GM15510 (cell line): ENCODE measurements at regions not wholly inside any gene's neighbourhood (a gene's known extent, or its start where the extent isn't known, plus 50 kb on each side); places are given as distances from the start of the nearest gene placed in this dataset.

Experiments
- POLR2A ChIP-seq: IDR thresholded peaks from 3 replicates; pipeline ENCODE4 v1.6.1; 2011; ENCODE audit warnings: borderline replicate concordance; ENCODE audit not compliant: insufficient read length; ENCODE audit errors: extremely low read depth

DNA sequence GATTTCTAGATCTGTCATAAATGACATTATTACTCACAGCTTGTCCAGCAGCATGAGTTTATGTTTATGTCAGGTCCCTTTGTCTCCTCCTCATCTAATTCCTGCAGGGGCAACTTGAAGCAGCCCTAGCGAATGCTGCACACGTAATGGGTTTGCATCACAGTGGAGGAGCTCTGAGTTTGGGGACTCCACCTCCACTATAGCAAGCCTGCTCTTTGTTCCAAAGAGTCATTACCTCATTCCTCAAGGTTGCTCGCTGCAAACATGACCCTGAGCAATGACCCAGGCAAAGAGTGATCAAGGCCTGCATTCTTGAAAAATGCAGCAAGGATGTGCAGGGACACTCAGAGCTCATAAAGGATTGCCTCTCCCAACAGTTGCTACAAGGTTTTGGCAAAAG, 261.9 kb downstream of the HHIPL2 start:
- TF ChIP-seq POLR2A: no peak

DNA sequence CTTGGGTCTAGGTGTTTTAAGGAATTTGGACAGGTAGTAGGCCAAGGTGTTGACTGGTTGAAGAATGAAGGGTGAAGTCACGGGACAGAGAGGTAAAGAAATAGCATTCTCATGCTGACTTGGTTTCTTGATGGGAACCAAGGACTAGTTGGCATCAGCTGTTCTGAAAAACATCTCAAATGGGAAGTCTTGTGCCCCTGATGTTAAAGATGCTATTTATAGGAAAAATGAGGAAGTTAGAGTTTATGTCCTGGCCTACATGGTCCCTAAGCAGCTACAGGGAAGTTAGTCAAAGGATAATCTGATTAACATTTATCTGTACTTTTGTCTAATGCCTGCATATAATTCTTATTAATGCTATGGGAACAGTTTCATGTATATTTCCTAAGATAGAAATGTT, 262.4 kb downstream of the HHIPL2 start:
- TF ChIP-seq POLR2A: no peak

DNA sequence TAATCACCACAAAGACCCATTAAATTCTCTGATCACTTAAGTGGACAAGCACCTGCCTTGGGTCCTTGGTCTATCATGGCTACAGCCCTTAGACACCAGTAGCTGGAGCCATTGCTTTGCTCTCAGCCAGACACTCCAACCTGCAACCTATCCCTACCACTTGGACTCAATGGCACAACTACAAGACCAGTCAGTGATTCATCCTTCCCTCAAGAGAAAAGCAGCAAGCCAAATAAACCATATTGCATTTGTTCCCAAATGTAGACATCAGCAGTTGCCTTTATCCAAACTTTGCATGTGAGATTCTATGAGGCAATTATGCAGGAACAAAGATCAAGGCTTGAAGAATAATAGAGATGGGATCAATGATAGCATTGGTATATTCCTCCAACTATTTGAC, 263.4 kb downstream of the HHIPL2 start:
- TF ChIP-seq POLR2A: no peak

DNA sequence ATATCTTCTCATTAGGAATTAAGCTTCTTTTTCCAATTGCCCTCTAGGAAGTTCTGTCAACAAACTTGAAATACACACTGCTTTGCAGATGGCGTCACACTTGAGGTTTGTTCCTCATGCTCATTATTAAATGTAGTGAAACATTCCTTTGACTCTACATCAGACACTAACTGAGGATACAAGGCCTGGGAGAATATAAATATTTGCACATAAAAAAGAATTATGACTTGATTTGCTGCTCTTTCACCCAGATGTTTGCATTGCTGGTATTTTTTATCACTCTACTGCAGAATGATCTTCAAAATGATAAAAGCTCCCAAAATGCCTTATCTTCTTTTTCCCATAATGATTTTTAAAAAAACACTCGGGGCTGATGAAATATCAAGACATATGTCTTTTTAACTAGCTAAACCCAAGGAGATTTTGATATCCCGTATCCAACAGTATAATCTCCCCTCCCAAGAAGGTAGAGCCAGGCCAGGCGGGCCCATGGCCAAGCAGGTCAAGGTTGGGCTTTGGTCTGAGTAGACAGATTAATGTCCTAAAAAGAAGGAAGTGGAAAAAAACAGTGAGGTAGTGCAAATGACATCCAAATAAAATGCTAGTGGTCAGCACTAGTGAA, 264.6 kb downstream of the HHIPL2 start:
- TF ChIP-seq POLR2A: no peak

DNA sequence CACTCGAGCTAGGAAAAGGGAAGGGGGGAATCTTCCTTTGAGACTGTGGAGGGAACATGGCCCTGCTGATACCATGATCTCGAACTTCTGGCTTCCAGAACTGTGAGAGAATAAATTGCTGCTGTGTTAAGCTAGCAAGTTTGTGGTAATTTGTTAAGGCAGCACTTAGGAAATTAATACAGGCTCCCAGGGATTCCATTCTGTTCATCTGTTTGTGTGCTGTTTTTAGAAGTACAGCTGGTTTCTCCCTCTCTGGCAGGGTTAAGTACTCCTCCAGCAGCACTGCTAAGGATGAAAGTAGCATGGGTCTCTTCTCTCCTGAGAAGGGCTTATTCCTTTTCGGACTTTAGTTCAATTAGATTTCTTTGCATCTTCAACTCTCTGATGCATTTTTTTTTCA, 268.3 kb downstream of the HHIPL2 start:
- no peak for TF ChIP-seq POLR2A

DNA sequence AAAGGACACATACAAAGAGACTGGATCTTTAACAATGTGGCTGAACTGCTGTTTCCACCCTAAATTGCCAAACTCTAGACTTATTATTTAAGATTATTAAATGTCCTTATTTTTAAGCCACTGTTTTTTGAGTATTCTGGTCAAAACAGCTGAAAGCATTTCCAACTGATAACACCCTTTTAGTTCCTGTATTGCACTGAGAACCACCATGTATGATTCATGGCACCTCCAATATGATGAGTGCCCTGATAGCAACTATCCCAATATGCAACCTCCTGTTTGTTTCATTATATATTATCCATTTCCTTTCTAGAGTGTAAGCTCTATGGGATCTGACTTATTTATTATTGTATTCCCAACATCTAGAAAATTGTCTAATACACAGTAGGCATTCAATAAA, 269.4 kb downstream of the HHIPL2 start:
- TF ChIP-seq POLR2A: no peak

DNA sequence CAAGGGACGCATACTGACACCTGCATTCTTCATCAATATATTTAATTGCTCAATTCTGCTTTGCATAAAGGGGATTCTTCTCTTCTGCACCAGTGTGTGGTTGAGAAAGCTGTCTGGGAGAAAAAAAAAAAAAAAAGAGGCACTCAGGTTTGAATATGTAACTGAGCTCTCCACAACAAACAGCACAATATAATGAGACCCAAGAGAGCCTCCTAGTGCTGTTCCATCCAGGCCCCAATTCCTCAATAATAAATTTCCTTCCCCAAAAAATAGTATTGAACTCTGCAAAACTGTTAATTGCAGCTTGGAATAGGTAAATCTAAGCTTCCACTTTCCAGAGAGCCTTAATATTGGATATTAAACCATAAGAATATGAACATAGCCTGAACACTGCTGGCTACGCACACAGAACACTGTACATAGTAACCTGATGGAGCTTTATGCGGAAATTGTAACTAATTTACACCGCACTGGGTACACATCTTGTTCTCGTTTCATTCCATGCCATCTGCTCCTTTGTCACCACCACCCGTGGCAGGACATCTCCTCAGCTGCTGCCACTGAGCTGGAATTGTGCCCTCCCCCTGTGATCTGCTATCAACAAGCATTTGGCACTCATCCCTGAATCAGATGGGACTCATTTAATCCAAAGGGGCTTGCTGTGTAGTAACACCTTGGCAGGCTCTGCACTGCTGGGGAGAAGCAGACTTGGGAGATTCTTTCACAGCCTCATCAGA, 272.0 kb downstream of the HHIPL2 start:
- no peak for TF ChIP-seq POLR2A

DNA sequence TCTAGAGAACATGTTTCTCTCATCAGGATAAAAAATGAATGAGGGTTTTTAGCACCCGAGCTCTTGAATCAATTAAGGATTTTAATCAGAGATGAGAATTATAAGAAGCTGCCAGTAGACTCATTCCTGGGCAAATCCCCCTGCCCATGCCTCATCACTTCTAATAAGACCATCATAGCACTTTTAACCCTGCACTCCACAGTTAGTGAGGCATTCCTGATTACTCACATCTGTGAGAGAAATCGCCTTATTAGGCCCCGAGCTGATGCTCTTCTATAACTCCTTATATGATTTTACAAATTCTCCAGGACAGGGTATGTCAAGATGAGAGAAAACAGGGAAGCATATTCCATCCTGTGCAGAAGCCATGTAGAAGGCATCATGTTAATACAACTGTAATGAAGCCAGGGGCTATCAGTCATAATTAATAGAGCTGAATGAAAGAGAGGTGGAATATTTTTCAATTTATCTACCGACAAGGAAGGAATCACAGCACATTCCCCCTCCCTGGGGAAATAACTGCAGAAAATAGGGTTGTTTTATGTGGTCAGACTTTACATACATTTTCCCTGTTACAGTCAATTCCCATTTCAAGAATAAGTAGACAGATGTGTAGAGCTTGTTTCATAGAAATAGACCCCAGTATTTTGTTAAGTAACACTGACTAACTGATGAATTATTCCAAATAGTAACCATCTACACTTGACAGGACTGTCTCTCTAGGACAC, 272.7 kb downstream of the HHIPL2 start:
- no peak for TF ChIP-seq POLR2A

DNA sequence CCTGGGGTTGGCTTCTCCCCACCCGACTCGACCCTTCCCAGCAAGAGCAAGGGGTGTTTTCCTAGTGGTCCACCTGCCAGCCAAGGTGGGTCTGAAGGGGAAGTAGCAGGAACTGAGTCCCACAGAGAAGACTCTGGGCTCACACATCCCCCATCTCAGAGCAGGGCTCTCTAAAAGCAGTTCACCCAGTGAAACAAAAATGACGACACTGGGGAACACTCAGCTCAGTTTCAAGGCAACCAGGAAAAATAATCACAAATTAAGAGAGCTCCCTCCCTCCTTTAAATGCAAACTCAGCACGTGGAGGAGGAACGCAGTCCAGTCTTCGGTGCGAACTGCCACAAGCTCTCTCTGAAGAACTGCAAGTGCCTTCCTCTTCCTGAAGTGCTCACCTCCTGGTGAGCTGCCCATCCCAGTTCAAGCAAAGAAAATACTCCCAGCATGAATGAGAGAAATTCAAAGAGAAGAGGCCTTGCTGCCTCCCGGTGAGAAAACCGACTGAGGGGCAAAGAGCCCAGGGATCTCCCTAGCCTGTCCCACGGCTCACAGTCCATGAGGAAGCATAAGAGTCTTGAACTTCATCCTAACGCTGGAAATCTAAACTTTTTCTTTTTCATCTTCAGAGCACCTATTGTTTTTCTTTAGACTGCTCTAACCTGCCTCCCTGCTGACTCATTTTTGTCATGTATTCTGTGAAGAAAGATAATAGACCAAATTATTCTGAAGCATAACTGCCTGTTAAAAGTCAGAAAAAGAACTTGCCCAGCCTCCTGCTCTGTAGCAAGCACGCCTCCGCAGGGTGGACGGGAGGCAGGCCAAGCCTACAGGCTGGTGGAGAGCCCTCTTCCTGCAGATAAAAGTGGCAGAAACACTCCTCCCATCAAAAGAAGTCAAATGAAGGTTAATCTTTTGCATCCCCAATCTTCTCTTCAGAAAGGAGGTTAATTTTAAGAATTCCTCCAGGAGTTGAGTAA, 281.4 kb downstream of the HHIPL2 start:
- TF ChIP-seq POLR2A: no peak

DNA sequence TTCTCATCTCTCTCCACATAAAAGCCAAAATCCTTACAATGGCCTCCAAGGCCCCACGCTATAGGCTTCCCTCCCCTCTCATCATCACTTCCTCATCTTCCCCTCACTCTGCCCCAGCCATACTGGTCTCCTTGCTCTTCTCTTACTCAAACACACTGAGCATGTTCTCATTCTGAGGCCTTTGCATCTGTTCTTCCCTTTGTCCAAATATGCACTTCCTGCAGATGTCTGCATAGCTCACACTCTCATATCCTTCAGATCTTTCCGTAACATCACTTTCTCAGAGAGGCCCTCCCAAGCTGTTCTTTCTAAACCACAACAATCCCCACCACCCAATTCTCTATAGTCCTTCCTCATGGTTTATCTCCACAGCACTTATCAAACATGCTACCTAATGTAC, 284.1 kb downstream of the HHIPL2 start:
- no peak for TF ChIP-seq POLR2A

DNA sequence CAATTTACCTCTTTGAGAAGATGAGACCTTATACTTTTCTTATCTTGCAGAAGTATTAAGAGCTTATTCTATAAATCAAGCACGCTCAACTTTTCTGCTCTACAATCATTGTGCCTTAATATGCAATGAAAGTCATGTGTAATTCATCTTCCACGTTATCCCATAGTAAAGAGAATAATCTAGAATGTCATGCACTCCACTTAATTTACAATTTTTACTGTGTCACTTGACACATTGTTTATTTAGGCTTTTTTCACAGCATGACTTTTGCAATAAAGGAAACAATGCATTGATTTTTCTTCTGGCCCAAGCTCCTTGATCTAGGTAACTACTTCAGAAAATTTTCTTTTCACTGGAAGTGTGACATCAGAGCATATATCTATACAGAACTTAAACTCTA, 290.9 kb downstream of the HHIPL2 start:
- no peak for TF ChIP-seq POLR2A

DNA sequence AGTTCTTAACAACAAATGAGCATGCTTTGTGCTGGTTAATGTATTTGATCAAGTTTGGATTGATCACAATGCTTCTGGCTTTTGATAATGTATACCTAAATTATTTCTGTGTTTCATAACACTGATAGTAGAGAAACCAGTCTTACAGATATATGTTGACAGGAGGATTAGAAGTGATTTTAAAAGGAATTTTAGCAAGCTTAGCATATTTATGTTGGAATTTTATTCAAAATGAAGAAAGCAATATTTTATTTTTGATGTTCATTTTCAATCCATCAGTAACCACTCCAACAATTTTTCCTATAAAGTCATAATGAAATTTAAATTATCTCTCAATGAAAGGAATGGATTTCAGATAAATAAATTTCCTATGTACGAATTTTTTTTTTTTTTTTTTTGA, 291.8 kb downstream of the HHIPL2 start:
- no peak for TF ChIP-seq POLR2A

DNA sequence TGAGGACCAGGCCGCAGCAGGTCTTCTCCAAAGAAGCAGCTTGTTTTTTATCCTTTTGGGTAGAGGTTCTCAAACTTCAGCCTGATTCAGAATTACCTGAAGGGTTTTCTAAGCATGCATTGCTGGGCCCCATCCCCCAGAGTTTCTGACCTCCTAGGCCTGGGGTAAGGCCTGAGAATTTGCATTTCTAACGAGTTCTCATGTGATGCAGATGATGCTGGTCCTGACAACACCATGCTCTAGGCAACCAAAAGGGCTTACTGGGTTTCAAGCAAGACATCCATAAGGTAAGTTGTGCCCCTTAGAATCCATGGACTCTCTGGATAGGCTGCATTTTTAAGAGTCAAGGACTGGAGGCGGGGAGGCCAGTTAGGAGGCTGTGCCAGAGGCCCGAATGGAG, 295.1 kb downstream of the HHIPL2 start:
- no peak for TF ChIP-seq POLR2A

DNA sequence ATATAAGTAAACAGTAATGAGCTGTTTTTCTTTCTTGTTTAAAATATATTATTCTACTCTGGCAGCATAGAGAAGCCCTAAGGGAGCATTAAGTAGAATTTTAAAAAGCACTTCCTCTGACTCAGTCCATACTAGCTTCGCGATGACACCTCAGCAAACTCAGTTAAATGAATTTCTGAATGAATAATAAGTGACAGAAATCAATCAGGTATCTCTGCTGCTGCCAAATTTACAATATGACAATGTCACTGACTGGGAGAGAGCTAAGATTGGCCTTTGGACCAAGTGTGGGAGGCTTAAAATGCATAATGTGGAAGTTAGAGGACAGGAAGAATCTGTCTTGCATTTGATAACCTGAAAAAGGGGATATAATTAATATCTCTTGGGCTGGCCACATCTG, 296.1 kb downstream of the HHIPL2 start:
- TF ChIP-seq POLR2A: no peak

DNA sequence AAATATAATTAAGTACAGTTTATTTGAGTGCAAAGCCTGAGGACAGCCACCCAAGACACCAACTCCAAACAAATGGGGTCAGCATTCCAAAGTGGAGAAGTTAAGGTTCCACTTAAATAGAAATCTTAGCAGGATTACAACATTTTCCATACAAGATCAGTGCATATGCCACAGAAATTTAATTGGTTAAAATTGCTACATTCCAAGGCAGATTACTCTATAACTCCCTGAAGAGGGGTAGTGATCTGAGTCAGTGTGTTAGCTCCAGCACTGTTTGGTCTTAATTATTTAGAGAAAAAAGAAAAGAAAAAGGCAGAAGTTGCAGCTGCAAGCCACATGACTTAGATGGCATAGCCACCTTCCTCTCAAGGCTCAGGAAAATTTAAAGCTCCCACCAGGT, 297.5 kb downstream of the HHIPL2 start:
- no peak for TF ChIP-seq POLR2A
